Neural progenitor cell (in vitro differentiated cells): ENCODE measurements at regions not wholly inside any gene's neighbourhood (a gene's known extent, or its start where the extent isn't known, plus 50 kb on each side); places are given as distances from the start of the nearest gene placed in this dataset.

Experiments used
- DNase-seq: peaks from one replicate; pipeline ENCODE4 v3.0.0-alpha.2; 2016; ENCODE audit warnings: low spot score
- H2AFZ ChIP-seq: fragments of 200-600 bp; sonication (generic); replicated peaks from 2 replicates; pipeline ENCODE4 v1.6.1; 2016; ENCODE audit warnings: antibody characterized with exemption
- H3F3A ChIP-seq: fragments of 200-600 bp; sonication (generic); 2 replicates; pipeline ENCODE4 v1.6.1; 2016; ENCODE audit warnings: antibody characterized with exemption, low read depth
- H3K27ac ChIP-seq: fragments of 200-600 bp; sonication (generic); 2 replicates; pipeline ENCODE4 v1.5.1; 2016; ENCODE audit warnings: mild to moderate bottlenecking
- H3K27me3 ChIP-seq: fragments of 200-600 bp; sonication (generic); 2 replicates; pipeline ENCODE4 v1.6.1; 2016; ENCODE audit warnings: mild to moderate bottlenecking, moderate library complexity
- H3K36me3 ChIP-seq: fragments of 200-600 bp; sonication (generic); 2 replicates; pipeline ENCODE4 v1.5.1; 2016
- H3K4me1 ChIP-seq: fragments of 200-600 bp; sonication (generic); 2 replicates; pipeline ENCODE4 v1.6.1; 2016; ENCODE audit warnings: mixed run types
- H3K4me2 ChIP-seq: fragments of 200-600 bp; sonication (generic); 2 replicates; pipeline ENCODE4 v1.6.1; 2016
- H3K4me3 ChIP-seq: fragments of 200-600 bp; sonication (generic); 2 replicates; pipeline ENCODE4 v1.5.1; 2016
- H3K79me2 ChIP-seq: fragments of 200-600 bp; sonication (generic); 2 replicates; pipeline ENCODE4 v1.6.1; 2016; ENCODE audit warnings: low read depth
- H3K9ac ChIP-seq: fragments of 200-600 bp; sonication (generic); 2 replicates; pipeline ENCODE4 v1.6.1; 2016
- H3K9me3 ChIP-seq: fragments of 200-600 bp; sonication (generic); 2 replicates; pipeline ENCODE4 v1.5.1; 2016; ENCODE audit warnings: low read depth
- H4K20me1 ChIP-seq: fragments of 200-600 bp; sonication (generic); 2 replicates; pipeline ENCODE4 v1.6.1; 2016; ENCODE audit warnings: low read depth
- H3K27ac Mint-ChIP-seq: 3 replicates; pipeline ENCODE4 v1.8.0; 2021; ENCODE audit warnings: mixed read lengths
- H3K27me3 Mint-ChIP-seq: 2 replicates; pipeline ENCODE4 v1.8.0; 2022; ENCODE audit warnings: low read depth, mild to moderate bottlenecking, inconsistent platforms, moderate library complexity, mixed read lengths; ENCODE audit not compliant: insufficient read depth
- H3K36me3 Mint-ChIP-seq: 3 replicates; pipeline ENCODE4 v1.8.0; 2021; ENCODE audit warnings: mixed read lengths
- H3K4me1 Mint-ChIP-seq: 3 replicates; pipeline ENCODE4 v1.8.0; 2021; ENCODE audit warnings: mixed read lengths
- H3K4me3 Mint-ChIP-seq: 3 replicates; pipeline ENCODE4 v1.8.0; 2021; ENCODE audit warnings: mild to moderate bottlenecking, moderate library complexity, mixed read lengths
- H3K9me3 Mint-ChIP-seq: 3 replicates; pipeline ENCODE4 v1.8.0; 2020; ENCODE audit warnings: mixed read lengths
- CTCF ChIP-seq: fragments of 200-600 bp; sonication (generic); IDR thresholded peaks from 2 replicates; pipeline ENCODE4 v1.5.1; 2017; ENCODE audit warnings: antibody characterized with exemption, mild to moderate bottlenecking
- EZH2 ChIP-seq: fragments of 200-600 bp; sonication (generic); IDR thresholded peaks from 2 replicates; pipeline ENCODE4 v1.6.1; 2017; ENCODE audit warnings: antibody characterized with exemption, mild to moderate bottlenecking, moderate library complexity
- EZH2phosphoT487 ChIP-seq: fragments of 200-600 bp; sonication (generic); IDR thresholded peaks from 2 replicates; pipeline ENCODE4 v1.6.1; 2017; ENCODE audit warnings: antibody characterized with exemption

GRCh38 chr1:219031809-219032208 is 141.9 kb upstream of the LYPLAL1 start:
- Histone ChIP-seq H3K4me3 (no peak overlapping the region), H3K9me3 (no peaks in the 10 kb centered on the region), H3F3A (no peaks in the 10 kb centered on the region), H3K4me2 (no peak overlapping the region), H3K9ac (no peak overlapping the region), H4K20me1 (no peaks in the 10 kb centered on the region), H2AFZ (no peak overlapping the region), H3K36me3 (no peaks in the 10 kb centered on the region), H3K4me1 (no peaks in the 10 kb centered on the region), H3K79me2 (no peaks in the 10 kb centered on the region), H3K27ac (no peak overlapping the region), H3K27me3 (no peaks in the 10 kb centered on the region)
- H3K36me3 Mint-ChIP-seq = no peaks in the 10 kb centered on the region
- no peak overlapping the region for H3K4me3 Mint-ChIP-seq
- no peaks in the 10 kb centered on the region for H3K9me3 Mint-ChIP-seq
- H3K27me3 Mint-ChIP-seq = no peaks in the 10 kb centered on the region
- H3K27ac Mint-ChIP-seq = no peak overlapping the region
- no peak for DNase-seq
- TF ChIP-seq CTCF (no peak), EZH2 (no peak), EZH2phosphoT487 (no peak)
- H3K4me1 Mint-ChIP-seq = no peaks in the 10 kb centered on the region

GRCh38 chr1:219038398-219038797 is 135.3 kb upstream of the LYPLAL1 start:
- Histone ChIP-seq H4K20me1 (no peaks in the 10 kb centered on the region), H3K27me3 (no peaks in the 10 kb centered on the region), H3K4me3 (no peak overlapping the region), H3K4me1 (peaks cover 9% of the 10 kb centered on the region), H3F3A (no peaks in the 10 kb centered on the region), H2AFZ (no peak overlapping the region), H3K4me2 (no peak overlapping the region), H3K9ac (no peak overlapping the region), H3K36me3 (no peaks in the 10 kb centered on the region), H3K9me3 (no peaks in the 10 kb centered on the region), H3K27ac (no peak overlapping the region), H3K79me2 (no peaks in the 10 kb centered on the region)
- H3K36me3 Mint-ChIP-seq = no peaks in the 10 kb centered on the region
- no peaks in the 10 kb centered on the region for H3K27me3 Mint-ChIP-seq
- no peaks in the 10 kb centered on the region for H3K4me1 Mint-ChIP-seq
- TF ChIP-seq CTCF (no peak), EZH2 (no peak), EZH2phosphoT487 (no peak)
- DNase-seq = no peak
- H3K9me3 Mint-ChIP-seq = peaks cover 6% of the 10 kb centered on the region
- H3K27ac Mint-ChIP-seq = no peak overlapping the region
- no peak overlapping the region for H3K4me3 Mint-ChIP-seq

GRCh38 chr1:219039017-219039681 is 134.5 kb upstream of the LYPLAL1 start:
- H2AFZ ChIP-seq = no peak overlapping the region
- TF ChIP-seq CTCF (no peak), EZH2phosphoT487 (no peak), EZH2 (no peak)
- peaks cover 9% of the 10 kb centered on the region for H3K4me1 ChIP-seq
- no peaks in the 10 kb centered on the region for H3F3A ChIP-seq
- no peak overlapping the region for H3K27ac ChIP-seq
- Mint-ChIP-seq H3K27ac (no peak overlapping the region), H3K36me3 (no peaks in the 10 kb centered on the region), H3K4me1 (no peaks in the 10 kb centered on the region), H3K4me3 (no peak overlapping the region), H3K27me3 (no peaks in the 10 kb centered on the region), H3K9me3 (peaks cover 6% of the 10 kb centered on the region)
- H3K27me3 ChIP-seq = no peaks in the 10 kb centered on the region
- no peak for DNase-seq
- H3K36me3 ChIP-seq = no peaks in the 10 kb centered on the region
- H3K4me2 ChIP-seq = no peak overlapping the region
- no peak overlapping the region for H3K9ac ChIP-seq
- H3K79me2 ChIP-seq = no peaks in the 10 kb centered on the region
- H3K4me3 ChIP-seq = no peak overlapping the region
- H4K20me1 ChIP-seq = no peaks in the 10 kb centered on the region
- H3K9me3 ChIP-seq = no peaks in the 10 kb centered on the region
